OCI-LY1 (cell line): ENCODE measurements at regions not wholly inside any gene's neighbourhood (a gene's known extent, or its start where the extent isn't known, plus 50 kb on each side); places are given as distances from the start of the nearest gene placed in this dataset.

Experiments used
- H2AFZ ChIP-seq: fragments of 200-600 bp; sonication (generic), shearing (Covaris generic); 2 replicates; pipeline ENCODE4 v1.6.0; 2014; ENCODE audit warnings: antibody characterized with exemption, mild to moderate bottlenecking, low read length
- H3F3A ChIP-seq: fragments of 200-600 bp; sonication (generic), shearing (Covaris generic); 2 replicates; pipeline ENCODE4 v1.6.0; 2014; ENCODE audit warnings: mild to moderate bottlenecking, antibody characterized with exemption, low read length, moderate library complexity; ENCODE audit not compliant: insufficient read depth
- H3K27ac ChIP-seq: fragments of 200-600 bp; sonication (generic); 2 replicates; pipeline ENCODE4 v1.5.1; 2014; ENCODE audit warnings: low read length, mixed run types, mild to moderate bottlenecking, low read depth; ENCODE audit not compliant: poor library complexity, severe bottlenecking
- H3K27me3 ChIP-seq: fragments of 200-600 bp; sonication (generic); 2 replicates; pipeline ENCODE4 v1.6.0; 2014; ENCODE audit warnings: antibody characterized with exemption, mild to moderate bottlenecking, low read length, moderate library complexity; ENCODE audit not compliant: insufficient read depth
- H3K36me3 ChIP-seq: fragments of 200-600 bp; sonication (generic); 2 replicates; pipeline ENCODE4 v1.6.1; 2014; ENCODE audit warnings: mild to moderate bottlenecking, antibody characterized with exemption, low read length, moderate library complexity, mixed read lengths; ENCODE audit not compliant: insufficient read depth
- H3K4me1 ChIP-seq: fragments of 200-600 bp; sonication (generic); 2 replicates; pipeline ENCODE4 v1.5.1; 2014; ENCODE audit warnings: mild to moderate bottlenecking, low read length, moderate library complexity; ENCODE audit not compliant: insufficient read depth, severe bottlenecking
- H3K4me2 ChIP-seq: fragments of 200-600 bp; sonication (generic), shearing (Covaris generic); 2 replicates; pipeline ENCODE4 v1.6.1; 2014; ENCODE audit warnings: low read length
- H3K4me3 ChIP-seq: fragments of 200-600 bp; sonication (generic); 2 replicates; pipeline ENCODE4 v1.5.1; 2014; ENCODE audit warnings: low read length, low read depth, mild to moderate bottlenecking, mixed read lengths; ENCODE audit not compliant: poor library complexity, severe bottlenecking
- H3K79me2 ChIP-seq: fragments of 200-600 bp; shearing (Covaris generic); 2 replicates; pipeline ENCODE4 v1.6.1; 2016; ENCODE audit warnings: mixed run types, low read length, mixed read lengths; ENCODE audit not compliant: insufficient read depth
- H3K9ac ChIP-seq: fragments of 200-600 bp; sonication (generic), shearing (Covaris generic); 2 replicates; pipeline ENCODE4 v1.6.1; 2014; ENCODE audit warnings: mild to moderate bottlenecking, low read length, mixed read lengths
- H3K9me2 ChIP-seq: fragments of 200-600 bp; sonication (generic), shearing (Covaris generic); 2 replicates; pipeline ENCODE4 v1.6.1; 2014; ENCODE audit warnings: low read depth, mild to moderate bottlenecking, low read length, mixed read lengths
- H3K9me3 ChIP-seq: fragments of 200-600 bp; shearing (Covaris generic); 2 replicates; pipeline ENCODE4 v1.6.1; 2014; ENCODE audit warnings: low read length, mixed read lengths
- H4K20me1 ChIP-seq: fragments of 200-600 bp; sonication (generic), shearing (Covaris generic); 2 replicates; pipeline ENCODE4 v1.6.0; 2016; ENCODE audit warnings: mild to moderate bottlenecking, low read length; ENCODE audit not compliant: insufficient read depth
- EZH2 ChIP-seq: fragments of 200-600 bp; sonication (generic), shearing (Covaris generic); IDR thresholded peaks from 2 replicates; pipeline ENCODE4 v1.8.0; 2017; ENCODE audit warnings: borderline replicate concordance, mixed run types, mild to moderate bottlenecking, antibody characterized with exemption, low read length, moderate library complexity, mixed read lengths
- TF ChIP-seq, protein P1 (sequence below): fragments of 200-600 bp; sonication (generic), shearing (Covaris generic); IDR thresholded peaks from 2 replicates; pipeline ENCODE4 v1.5.1; 2017; ENCODE audit warnings: mild to moderate bottlenecking, antibody characterized with exemption, low read length, moderate library complexity, mixed read lengths

DNA sequence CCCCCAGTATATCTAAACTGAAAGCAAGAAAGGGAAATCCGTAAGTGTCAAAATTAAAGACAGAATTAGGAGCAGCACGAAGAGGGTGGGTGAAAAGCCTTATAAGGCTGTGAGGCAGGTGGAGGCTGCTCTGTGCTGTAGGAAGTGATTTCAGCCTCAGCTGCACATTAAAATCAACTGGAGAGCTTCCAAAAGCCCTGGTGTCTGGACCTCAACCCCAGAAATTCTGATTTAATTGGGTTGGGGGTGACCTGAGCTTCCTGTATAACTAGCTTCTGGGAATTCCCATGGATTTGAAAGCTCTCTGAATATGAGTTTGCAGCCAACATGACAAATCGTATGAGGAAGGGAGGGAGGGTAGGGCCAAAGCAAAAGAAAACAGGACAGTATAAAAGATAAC is 242.4 kb upstream of the TMTC4 start:
- no peaks in the 10 kb centered on the region for H3K9me3 ChIP-seq
- H3K9ac ChIP-seq = no peak overlapping the region
- H3K27ac ChIP-seq = no peak overlapping the region
- no peaks in the 10 kb centered on the region for H3K4me1 ChIP-seq
- no peaks in the 10 kb centered on the region for H3F3A ChIP-seq
- H3K79me2 ChIP-seq = no peaks in the 10 kb centered on the region
- no peaks in the 10 kb centered on the region for H4K20me1 ChIP-seq
- H3K27me3 ChIP-seq = 0 out of 2 replicates have a peak, but pooled peaks cover 5% of the 10 kb centered on the region
- TF ChIP-seq EZH2 = no peak
- TF ChIP-seq, protein P1, sequence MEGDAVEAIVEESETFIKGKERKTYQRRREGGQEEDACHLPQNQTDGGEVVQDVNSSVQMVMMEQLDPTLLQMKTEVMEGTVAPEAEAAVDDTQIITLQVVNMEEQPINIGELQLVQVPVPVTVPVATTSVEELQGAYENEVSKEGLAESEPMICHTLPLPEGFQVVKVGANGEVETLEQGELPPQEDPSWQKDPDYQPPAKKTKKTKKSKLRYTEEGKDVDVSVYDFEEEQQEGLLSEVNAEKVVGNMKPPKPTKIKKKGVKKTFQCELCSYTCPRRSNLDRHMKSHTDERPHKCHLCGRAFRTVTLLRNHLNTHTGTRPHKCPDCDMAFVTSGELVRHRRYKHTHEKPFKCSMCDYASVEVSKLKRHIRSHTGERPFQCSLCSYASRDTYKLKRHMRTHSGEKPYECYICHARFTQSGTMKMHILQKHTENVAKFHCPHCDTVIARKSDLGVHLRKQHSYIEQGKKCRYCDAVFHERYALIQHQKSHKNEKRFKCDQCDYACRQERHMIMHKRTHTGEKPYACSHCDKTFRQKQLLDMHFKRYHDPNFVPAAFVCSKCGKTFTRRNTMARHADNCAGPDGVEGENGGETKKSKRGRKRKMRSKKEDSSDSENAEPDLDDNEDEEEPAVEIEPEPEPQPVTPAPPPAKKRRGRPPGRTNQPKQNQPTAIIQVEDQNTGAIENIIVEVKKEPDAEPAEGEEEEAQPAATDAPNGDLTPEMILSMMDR = no peak
- no peak overlapping the region for H3K4me3 ChIP-seq
- H3K36me3 ChIP-seq = no peaks in the 10 kb centered on the region
- no peaks in the 10 kb centered on the region for H3K9me2 ChIP-seq
- H2AFZ ChIP-seq = no peak overlapping the region
- H3K4me2 ChIP-seq = no peak overlapping the region

DNA sequence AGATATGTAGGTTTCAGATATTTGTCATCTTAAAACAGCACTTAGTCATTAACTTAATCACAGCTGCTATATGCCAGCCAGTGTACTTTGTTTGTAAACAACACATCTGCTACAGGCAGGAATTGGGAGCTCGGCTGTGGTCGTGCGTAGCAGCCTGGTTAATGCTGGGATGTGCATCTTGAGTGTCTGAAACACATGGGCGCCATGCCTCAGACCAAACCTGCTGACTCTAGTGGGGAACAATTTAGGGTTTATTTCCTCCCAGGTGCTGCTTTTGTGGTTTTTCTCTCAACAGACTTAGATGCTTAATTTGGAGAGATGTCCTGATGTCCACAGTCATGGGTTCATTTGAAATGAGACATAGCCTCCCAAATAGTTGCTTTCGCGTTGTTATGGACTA is 238.5 kb upstream of the TMTC4 start:
- 0 out of 2 replicates have a peak, but pooled peaks cover 5% of the 10 kb centered on the region for H3K27me3 ChIP-seq
- no peaks in the 10 kb centered on the region for H3K36me3 ChIP-seq
- no peaks in the 10 kb centered on the region for H3F3A ChIP-seq
- H3K4me1 ChIP-seq = no peaks in the 10 kb centered on the region
- no peaks in the 10 kb centered on the region for H3K9me3 ChIP-seq
- no peak overlapping the region for H3K4me2 ChIP-seq
- no peak overlapping the region for H2AFZ ChIP-seq
- H4K20me1 ChIP-seq = no peaks in the 10 kb centered on the region
- TF ChIP-seq EZH2 = no peak
- TF ChIP-seq, protein P1 = no peak
- no peak overlapping the region for H3K4me3 ChIP-seq
- H3K9ac ChIP-seq = no peak overlapping the region
- H3K79me2 ChIP-seq = no peaks in the 10 kb centered on the region
- H3K27ac ChIP-seq = no peak overlapping the region
- H3K9me2 ChIP-seq = no peaks in the 10 kb centered on the region

DNA sequence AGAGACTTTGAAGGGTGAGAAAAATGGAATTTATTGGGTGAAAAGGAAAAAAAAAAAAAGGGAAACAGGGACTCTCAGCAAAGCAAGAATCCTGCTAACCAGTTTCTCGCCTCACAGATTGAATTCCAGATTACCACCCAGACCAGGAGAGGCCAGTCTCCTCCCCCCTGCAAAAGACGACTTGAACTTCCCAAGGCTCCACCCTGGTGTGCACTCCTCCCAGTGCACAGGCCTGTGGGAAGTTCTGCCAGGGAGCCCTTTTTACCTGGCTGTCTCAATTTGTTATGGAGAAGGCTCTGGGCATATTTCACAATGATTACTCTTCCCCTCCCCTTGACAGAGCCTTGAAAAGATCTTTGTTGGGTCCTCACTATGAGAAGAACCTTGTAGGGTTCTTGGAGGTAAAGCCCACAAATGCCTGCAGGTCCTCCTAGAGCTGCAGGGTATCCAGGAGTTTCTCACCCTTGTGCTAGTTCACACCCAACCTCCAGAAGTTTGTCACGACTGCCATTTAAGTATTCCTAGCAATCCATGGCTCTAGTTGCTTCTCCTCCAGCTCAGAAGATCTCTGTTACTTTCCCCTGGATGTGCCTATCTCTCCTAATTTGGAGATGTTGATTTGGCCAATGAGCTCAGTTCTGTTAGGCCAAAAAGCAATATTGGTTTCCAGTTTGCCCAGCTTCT is 229.8 kb upstream of the TMTC4 start:
- Histone ChIP-seq H3K27ac (no peak overlapping the region), H2AFZ (no peak overlapping the region), H3K9ac (no peak overlapping the region), H3K9me3 (no peaks in the 10 kb centered on the region), H3K4me2 (no peak overlapping the region), H3K4me3 (no peak overlapping the region), H3F3A (no peaks in the 10 kb centered on the region), H3K79me2 (no peaks in the 10 kb centered on the region), H4K20me1 (no peaks in the 10 kb centered on the region), H3K9me2 (no peaks in the 10 kb centered on the region), H3K27me3 (no peaks in the 10 kb centered on the region), H3K36me3 (no peaks in the 10 kb centered on the region), H3K4me1 (no peaks in the 10 kb centered on the region)
- TF ChIP-seq, protein P1 = no peak
- no peak for TF ChIP-seq EZH2
